GM10266 (cell line): ENCODE measurements at regions not wholly inside any gene's neighbourhood (a gene's known extent, or its start where the extent isn't known, plus 50 kb on each side); places are given as distances from the start of the nearest gene placed in this dataset.

Experiments
- DNase-seq: peaks from one replicate; pipeline ENCODE4 v3.0.0; 2012; ENCODE audit errors: extremely low spot score
- CTCF ChIP-seq: IDR thresholded peaks from 2 replicates; pipeline ENCODE4 v1.5.1; 2012; ENCODE audit warnings: mild to moderate bottlenecking, low read depth; ENCODE audit not compliant: control insufficient read depth, insufficient read depth; ENCODE audit errors: missing control alignments

GRCh38 chr18:30591462-30591861, 451.1 kb downstream of the DSC3 start:
- TF ChIP-seq CTCF: no peak
- no peak for DNase-seq

- TF ChIP-seq CTCF: no peak
- no peak for DNase-seq
Observed at GRCh38 chr18:30588673-30589164, 453.8 kb downstream of the DSC3 start.

GRCh38 chr18:30583768-30584167, 458.8 kb downstream of the DSC3 start:
- DNase-seq: no peak
- TF ChIP-seq CTCF: no peak

GRCh38 chr18:30582078-30582477, 460.5 kb downstream of the DSC3 start:
- TF ChIP-seq CTCF: no peak
- no peak for DNase-seq

- no peak for TF ChIP-seq CTCF
Observed at GRCh38 chr18:30578707-30579106, 463.8 kb downstream of the DSC3 start.

GRCh38 chr18:30572214-30572613, 470.3 kb downstream of the DSC3 start:
- no peak for TF ChIP-seq CTCF

More at GRCh38 chr18:30578707-30579106, 463.8 kb downstream of the DSC3 start:
- DNase-seq: no peak

GRCh38 chr18:30568333-30568732, 474.2 kb downstream of the DSC3 start:
- TF ChIP-seq CTCF: no peak
- DNase-seq: no peak

More at GRCh38 chr18:30572214-30572613, 470.3 kb downstream of the DSC3 start:
- no peak for DNase-seq
